IgD-negative memory B cell (primary cell): ENCODE measurements at regions not wholly inside any gene's neighbourhood (a gene's known extent, or its start where the extent isn't known, plus 50 kb on each side); places are given as distances from the start of the nearest gene placed in this dataset.
"Not testable (repeated sequence)": the region's sequence is repeated elsewhere in the genome, so short reads cannot be mapped to it uniquely, and the experiment has no call there.

Source experiments
- H3K27ac Mint-ChIP-seq, 3 donors: one replicate each; pipeline ENCODE4 v1.8.0; 2020 to 2022; ENCODE audit warnings: mild to moderate bottlenecking in 3 of 3, mixed read lengths in 3 of 3, moderate library complexity in 1 of 3
- H3K27me3 Mint-ChIP-seq: one replicate; pipeline ENCODE4 v1.8.0; 2021; ENCODE audit warnings: mixed read lengths
- H3K36me3 Mint-ChIP-seq: one replicate; pipeline ENCODE4 v1.8.0; 2020; ENCODE audit warnings: mild to moderate bottlenecking, mixed read lengths
- H3K4me1 Mint-ChIP-seq, 3 donors: one replicate each; pipeline ENCODE4 v1.8.0; 2020 to 2022; ENCODE audit warnings: mixed read lengths in 3 of 3, mild to moderate bottlenecking in 1 of 3
- H3K4me3 Mint-ChIP-seq, 4 donors: one replicate each; pipeline ENCODE4 v1.8.0; 2020 to 2022; ENCODE audit warnings: mild to moderate bottlenecking in 4 of 4, mixed read lengths in 4 of 4, moderate library complexity in 3 of 4
- H3K9me3 Mint-ChIP-seq, 3 donors: one replicate each; pipeline ENCODE4 v1.8.0; 2020 to 2021; ENCODE audit warnings: mixed read lengths in 3 of 3, mild to moderate bottlenecking in 1 of 3

GRCh38 chr9:7659766-7660165 lies 139.8 kb downstream of the DMAC1 start:
- Mint-ChIP-seq H3K27ac (no peak overlapping the region), H3K4me1 (no peaks in the 10 kb centered on the region), H3K4me3 (no peak overlapping the region), H3K9me3 (peaks cover 0 to 4% (median 0%) of the 10 kb centered on the region in 3 donors), H3K27me3 (no peaks in the 10 kb centered on the region), H3K36me3 (no peaks in the 10 kb centered on the region)

- peaks cover 0 to 10% (median 0%) of the 10 kb centered on the region in 3 donors for H3K4me1 Mint-ChIP-seq
- H3K4me3 Mint-ChIP-seq: no peak overlapping the region
Measured at GRCh38 chr9:7656636-7657035, 142.9 kb downstream of the DMAC1 start.

GRCh38 chr9:7653262-7653661 lies 146.3 kb downstream of the DMAC1 start:
- Mint-ChIP-seq H3K27me3 (no peaks in the 10 kb centered on the region), H3K36me3 (no peaks in the 10 kb centered on the region), H3K27ac (no peak overlapping the region), H3K4me1 (peaks cover 0 to 10% (median 0%) of the 10 kb centered on the region in 3 donors), H3K4me3 (no peak overlapping the region), H3K9me3 (peaks cover 0 to 2% (median 0%) of the 10 kb centered on the region in 3 donors)

More at GRCh38 chr9:7656636-7657035, 142.9 kb downstream of the DMAC1 start:
- H3K36me3 Mint-ChIP-seq: no peaks in the 10 kb centered on the region
- no peak overlapping the region for H3K27ac Mint-ChIP-seq
- peaks cover 0 to 4% (median 0%) of the 10 kb centered on the region in 3 donors for H3K9me3 Mint-ChIP-seq
- no peaks in the 10 kb centered on the region for H3K27me3 Mint-ChIP-seq

GRCh38 chr9:7640231-7640630 lies 159.3 kb downstream of the DMAC1 start:
- Mint-ChIP-seq H3K4me1 (peaks cover 0 to 2% (median 1%) of the 10 kb centered on the region in 3 donors), H3K27ac (no peak overlapping the region), H3K4me3 (no peak overlapping the region), H3K27me3 (no peaks in the 10 kb centered on the region), H3K9me3 (peaks cover 0 to 5% (median 2%) of the 10 kb centered on the region in 3 donors), H3K36me3 (no peaks in the 10 kb centered on the region)

- no peak overlapping the region for H3K4me3 Mint-ChIP-seq
- no peaks in the 10 kb centered on the region for H3K36me3 Mint-ChIP-seq
- peaks cover 0 to 3% (median 0%) of the 10 kb centered on the region in 3 donors for H3K9me3 Mint-ChIP-seq
- H3K27me3 Mint-ChIP-seq: no peaks in the 10 kb centered on the region
- H3K27ac Mint-ChIP-seq: no peak overlapping the region
- H3K4me1 Mint-ChIP-seq: peaks cover 0 to 2% (median 1%) of the 10 kb centered on the region in 3 donors
Measured at GRCh38 chr9:7639471-7639870, 160.1 kb downstream of the DMAC1 start.

GRCh38 chr9:7636838-7637467 lies 162.6 kb downstream of the DMAC1 start:
- peaks cover 0 to 2% (median 1%) of the 10 kb centered on the region in 3 donors for H3K4me1 Mint-ChIP-seq
- H3K9me3 Mint-ChIP-seq: no peaks in the 10 kb centered on the region
- H3K36me3 Mint-ChIP-seq: no peaks in the 10 kb centered on the region
- no peak overlapping the region for H3K4me3 Mint-ChIP-seq
- H3K27ac Mint-ChIP-seq: no peak overlapping the region
- H3K27me3 Mint-ChIP-seq: no peaks in the 10 kb centered on the region

GRCh38 chr9:7636309-7636708 lies 163.3 kb downstream of the DMAC1 start:
- Mint-ChIP-seq H3K9me3 (no peaks in the 10 kb centered on the region), H3K27me3 (no peaks in the 10 kb centered on the region), H3K4me1 (peaks cover 0 to 2% (median 1%) of the 10 kb centered on the region in 3 donors), H3K4me3 (no peak overlapping the region), H3K27ac (no peak overlapping the region), H3K36me3 (no peaks in the 10 kb centered on the region)

- H3K4me1 Mint-ChIP-seq: peaks cover 0 to 18% (median 3%) of the 10 kb centered on the region in 3 donors
- H3K27ac Mint-ChIP-seq: peak overlapping the region in 1 of 3 donors; percentile 74
- H3K9me3 Mint-ChIP-seq, H3K27me3 Mint-ChIP-seq, H3K36me3 Mint-ChIP-seq: not testable (repeated sequence)
- H3K4me3 Mint-ChIP-seq: peak overlapping the region in 2 of 4 donors; percentile 55 to 79
Measured at GRCh38 chr9:7626571-7627029, 173.0 kb downstream of the DMAC1 start.

GRCh38 chr9:7622481-7622880 lies 177.1 kb downstream of the DMAC1 start:
- Mint-ChIP-seq H3K4me1 (peaks cover 0 to 16% (median 3%) of the 10 kb centered on the region in 3 donors), H3K27me3 (no peaks in the 10 kb centered on the region)

GRCh38 chr9:7615344-7615743 lies 184.2 kb downstream of the DMAC1 start:
- Mint-ChIP-seq H3K9me3 (no peaks in the 10 kb centered on the region), H3K4me3 (no peak overlapping the region), H3K27me3 (peaks cover 2% of the 10 kb centered on the region), H3K4me1 (peaks cover 4 to 13% (median 6%) of the 10 kb centered on the region in 3 donors), H3K36me3 (no peaks in the 10 kb centered on the region), H3K27ac (no peak overlapping the region)

More at GRCh38 chr9:7622481-7622880, 177.1 kb downstream of the DMAC1 start:
- H3K27ac Mint-ChIP-seq: no peak overlapping the region
- peaks cover 0 to 3% (median 2%) of the 10 kb centered on the region in 3 donors for H3K9me3 Mint-ChIP-seq
- H3K4me3 Mint-ChIP-seq: no peak overlapping the region
- H3K36me3 Mint-ChIP-seq: no peaks in the 10 kb centered on the region

GRCh38 chr9:7613931-7614330 lies 185.6 kb downstream of the DMAC1 start:
- H3K27ac Mint-ChIP-seq: peak overlapping the region in 1 of 3 donors; percentile 6

GRCh38 chr9:7608261-7608660 lies 191.3 kb downstream of the DMAC1 start:
- H3K27me3 Mint-ChIP-seq: no peaks in the 10 kb centered on the region

More at GRCh38 chr9:7613931-7614330, 185.6 kb downstream of the DMAC1 start:
- Mint-ChIP-seq H3K27me3 (peaks cover 2% of the 10 kb centered on the region), H3K4me3 (peak overlapping the region in 1 of 4 donors; percentile 18), H3K36me3 (no peaks in the 10 kb centered on the region), H3K9me3 (no peaks in the 10 kb centered on the region), H3K4me1 (peaks cover 4 to 13% (median 6%) of the 10 kb centered on the region in 3 donors)

GRCh38 chr9:7607421-7607820 lies 192.2 kb downstream of the DMAC1 start:
- no peaks in the 10 kb centered on the region for H3K9me3 Mint-ChIP-seq
- no peaks in the 10 kb centered on the region for H3K36me3 Mint-ChIP-seq
- H3K27ac Mint-ChIP-seq: no peak overlapping the region
- peaks cover 0 to 3% (median 0%) of the 10 kb centered on the region in 3 donors for H3K4me1 Mint-ChIP-seq
- no peaks in the 10 kb centered on the region for H3K27me3 Mint-ChIP-seq
- no peak overlapping the region for H3K4me3 Mint-ChIP-seq

More at GRCh38 chr9:7608261-7608660, 191.3 kb downstream of the DMAC1 start:
- H3K9me3 Mint-ChIP-seq: no peaks in the 10 kb centered on the region
- H3K27ac Mint-ChIP-seq: no peak overlapping the region
- no peaks in the 10 kb centered on the region for H3K36me3 Mint-ChIP-seq
- H3K4me1 Mint-ChIP-seq: peaks cover 0 to 3% (median 0%) of the 10 kb centered on the region in 3 donors
- H3K4me3 Mint-ChIP-seq: no peak overlapping the region

- H3K9me3 Mint-ChIP-seq: no peaks in the 10 kb centered on the region
- no peaks in the 10 kb centered on the region for H3K27me3 Mint-ChIP-seq
- no peak overlapping the region for H3K4me3 Mint-ChIP-seq
- H3K27ac Mint-ChIP-seq: no peak overlapping the region
- H3K4me1 Mint-ChIP-seq: peaks cover 0 to 3% (median 0%) of the 10 kb centered on the region in 3 donors
- H3K36me3 Mint-ChIP-seq: no peaks in the 10 kb centered on the region
Measured at GRCh38 chr9:7606591-7606990, 193.0 kb downstream of the DMAC1 start.

- Mint-ChIP-seq H3K36me3 (no peaks in the 10 kb centered on the region), H3K9me3 (peaks cover 0 to 2% (median 0%) of the 10 kb centered on the region in 3 donors), H3K27me3 (peaks cover 3% of the 10 kb centered on the region), H3K27ac (no peak overlapping the region), H3K4me1 (peaks cover 0 to 3% (median 0%) of the 10 kb centered on the region in 3 donors), H3K4me3 (no peak overlapping the region)
Measured at GRCh38 chr9:7601739-7602138, 197.8 kb downstream of the DMAC1 start.

GRCh38 chr9:7597716-7598115 lies 201.9 kb downstream of the DMAC1 start:
- peaks cover 3% of the 10 kb centered on the region for H3K27me3 Mint-ChIP-seq
- H3K27ac Mint-ChIP-seq: no peak overlapping the region
- no peaks in the 10 kb centered on the region for H3K4me1 Mint-ChIP-seq
- no peak overlapping the region for H3K4me3 Mint-ChIP-seq
- H3K36me3 Mint-ChIP-seq: no peaks in the 10 kb centered on the region
- peaks cover 0 to 11% (median 6%) of the 10 kb centered on the region in 3 donors for H3K9me3 Mint-ChIP-seq
